Activated naive CD8-positive, alpha-beta T cell (primary cell): ENCODE measurements at regions not wholly inside any gene's neighbourhood (a gene's known extent, or its start where the extent isn't known, plus 50 kb on each side); places are given as distances from the start of the nearest gene placed in this dataset.

ENCODE experiments used
- H3K27ac Mint-ChIP-seq: one replicate; pipeline ENCODE4 v1.8.0; 2021; ENCODE audit warnings: mixed read lengths
- H3K27me3 Mint-ChIP-seq: one replicate; pipeline ENCODE4 v1.8.0; 2021; ENCODE audit warnings: mixed read lengths
- H3K36me3 Mint-ChIP-seq: one replicate; pipeline ENCODE4 v1.8.0; 2021; ENCODE audit warnings: mixed read lengths
- H3K4me1 Mint-ChIP-seq: one replicate; pipeline ENCODE4 v1.8.0; 2021; ENCODE audit warnings: low read depth, mixed read lengths
- H3K4me3 Mint-ChIP-seq: one replicate; pipeline ENCODE4 v1.8.0; 2021; ENCODE audit warnings: mild to moderate bottlenecking, mixed read lengths
- H3K9me3 Mint-ChIP-seq: one replicate; pipeline ENCODE4 v1.8.0; 2021; ENCODE audit warnings: low read depth, mixed read lengths

DNA sequence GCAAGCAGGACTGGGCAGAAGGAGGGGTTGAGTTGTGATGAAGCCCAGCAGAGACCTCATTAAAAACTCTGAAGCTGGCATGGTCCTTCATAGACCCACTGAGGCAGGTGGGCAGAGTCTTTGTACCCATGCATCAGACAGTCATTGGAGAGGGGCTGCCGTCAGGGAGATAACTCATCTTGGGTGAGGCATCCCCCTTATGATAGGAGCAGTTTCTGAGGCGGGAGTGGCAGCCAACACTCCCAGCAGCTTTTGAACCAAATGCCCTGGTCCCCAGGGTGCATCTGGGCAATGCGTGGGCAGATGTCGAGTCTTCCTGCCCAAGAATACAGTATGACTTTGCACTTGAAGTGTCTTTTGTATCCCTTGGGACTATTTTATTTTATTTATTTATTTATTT is 68.1 kb downstream of the HTR5A start:
- Mint-ChIP-seq H3K9me3 (peaks cover 3% of the 10 kb centered on the region), H3K36me3 (no peaks in the 10 kb centered on the region), H3K4me1 (no peaks in the 10 kb centered on the region), H3K4me3 (no peak overlapping the region), H3K27ac (no peak overlapping the region), H3K27me3 (peaks cover 16% of the 10 kb centered on the region)

DNA sequence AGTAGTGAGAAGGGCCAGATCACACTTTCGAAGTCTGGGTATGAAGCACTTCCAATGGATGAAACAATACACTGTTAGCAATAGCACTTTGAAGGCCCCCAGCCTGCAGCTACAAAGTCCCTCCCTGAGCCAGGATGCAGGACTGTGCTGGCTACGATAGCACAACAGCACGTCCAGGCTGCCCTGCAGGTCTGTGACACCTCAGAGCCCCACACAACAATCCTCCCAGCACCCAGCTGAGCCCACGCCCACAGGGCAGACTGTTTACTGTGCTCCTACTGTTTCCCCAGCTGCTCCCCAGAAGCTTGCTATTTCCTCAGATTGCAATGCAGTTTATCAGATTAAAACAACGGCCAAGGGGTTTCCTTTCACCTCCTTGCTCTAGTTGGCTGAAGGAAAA is 71.4 kb downstream of the HTR5A start:
- no peak overlapping the region for H3K4me3 Mint-ChIP-seq
- no peaks in the 10 kb centered on the region for H3K36me3 Mint-ChIP-seq
- peaks cover 18% of the 10 kb centered on the region for H3K27me3 Mint-ChIP-seq
- no peak overlapping the region for H3K27ac Mint-ChIP-seq
- no peaks in the 10 kb centered on the region for H3K4me1 Mint-ChIP-seq
- peaks cover 3% of the 10 kb centered on the region for H3K9me3 Mint-ChIP-seq

DNA sequence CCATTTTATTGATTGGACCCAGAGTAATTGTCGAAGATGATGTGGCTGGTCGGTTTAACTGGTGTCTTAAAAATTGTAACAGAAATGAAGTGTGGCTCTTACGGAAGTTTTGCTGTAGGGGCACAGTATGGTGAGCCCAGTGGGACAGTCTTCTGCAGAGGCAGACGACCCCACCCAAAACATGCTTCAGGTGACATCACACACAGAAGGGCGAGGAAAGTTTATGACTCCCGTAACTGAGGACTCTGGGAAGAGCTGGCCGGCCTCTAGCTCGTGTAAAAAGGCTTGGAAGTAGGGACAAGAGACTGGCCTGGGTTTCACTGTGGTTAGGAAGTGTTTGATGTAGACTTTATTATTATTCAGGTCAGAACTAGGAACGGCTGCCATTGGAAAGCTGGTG is 73.3 kb downstream of the HTR5A start:
- no peak overlapping the region for H3K27ac Mint-ChIP-seq
- no peak overlapping the region for H3K4me3 Mint-ChIP-seq
- H3K9me3 Mint-ChIP-seq = no peaks in the 10 kb centered on the region
- H3K27me3 Mint-ChIP-seq = peaks cover 19% of the 10 kb centered on the region
- peaks cover 2% of the 10 kb centered on the region for H3K4me1 Mint-ChIP-seq
- no peaks in the 10 kb centered on the region for H3K36me3 Mint-ChIP-seq

DNA sequence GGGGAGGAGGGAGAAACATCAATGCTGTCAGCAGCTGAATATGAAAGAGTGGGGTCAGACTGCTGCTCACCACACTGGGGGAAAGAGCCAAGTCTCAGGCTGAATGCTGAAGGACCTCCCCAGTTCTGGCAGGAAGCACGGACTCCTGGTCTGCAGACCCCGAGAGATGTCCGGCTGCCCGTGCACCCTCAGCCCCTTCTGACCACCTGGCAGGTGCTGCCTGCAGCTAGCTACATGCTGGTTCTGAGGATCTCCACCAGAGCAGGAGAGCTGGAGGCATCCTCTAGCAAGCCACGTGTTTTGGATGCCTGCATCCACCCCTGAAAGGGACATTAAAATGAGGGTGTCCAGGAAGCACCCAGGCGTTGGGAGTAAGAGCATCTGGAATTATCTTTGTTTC is 74.2 kb downstream of the HTR5A start:
- no peaks in the 10 kb centered on the region for H3K36me3 Mint-ChIP-seq
- peaks cover 15% of the 10 kb centered on the region for H3K27me3 Mint-ChIP-seq
- H3K4me1 Mint-ChIP-seq = peaks cover 2% of the 10 kb centered on the region
- no peak overlapping the region for H3K4me3 Mint-ChIP-seq
- H3K27ac Mint-ChIP-seq = no peak overlapping the region
- H3K9me3 Mint-ChIP-seq = no peaks in the 10 kb centered on the region

DNA sequence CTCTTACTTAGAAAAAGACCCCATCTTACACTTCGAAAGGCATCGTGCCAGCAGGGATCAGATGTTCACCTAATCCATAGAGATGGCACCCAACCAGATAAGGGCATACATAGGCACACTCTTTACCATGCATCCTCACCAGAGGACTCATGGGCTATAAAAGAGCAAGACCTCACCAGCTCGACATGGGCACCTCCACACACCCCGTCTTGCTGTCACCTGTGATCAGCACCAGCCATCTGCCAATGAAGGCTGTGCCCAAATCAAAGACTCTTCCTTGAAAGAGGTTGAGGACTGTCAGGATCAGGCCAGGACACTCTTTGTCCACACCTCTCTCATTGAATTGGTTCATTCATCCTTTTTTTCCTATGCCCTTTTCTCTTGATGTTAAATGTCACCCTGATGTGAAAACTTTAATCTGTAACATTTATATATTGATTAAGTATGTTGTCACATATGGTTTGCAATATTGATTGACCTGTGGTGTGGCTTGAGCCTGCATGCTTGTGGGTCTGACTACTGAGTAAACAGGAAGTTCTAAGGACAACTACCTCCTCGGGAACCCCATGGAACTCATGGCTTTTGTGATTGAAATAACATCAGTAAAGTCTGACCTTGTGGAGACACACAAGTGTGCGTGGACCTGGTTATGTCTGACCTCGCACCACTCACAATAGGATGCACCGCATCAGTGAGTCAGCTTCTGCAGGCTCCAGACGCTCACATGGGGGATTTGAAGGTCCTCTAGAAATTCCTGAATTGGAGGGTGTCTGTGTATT is 75.5 kb downstream of the HTR5A start:
- H3K27ac Mint-ChIP-seq = no peak overlapping the region
- H3K4me1 Mint-ChIP-seq = peaks cover 2% of the 10 kb centered on the region

DNA sequence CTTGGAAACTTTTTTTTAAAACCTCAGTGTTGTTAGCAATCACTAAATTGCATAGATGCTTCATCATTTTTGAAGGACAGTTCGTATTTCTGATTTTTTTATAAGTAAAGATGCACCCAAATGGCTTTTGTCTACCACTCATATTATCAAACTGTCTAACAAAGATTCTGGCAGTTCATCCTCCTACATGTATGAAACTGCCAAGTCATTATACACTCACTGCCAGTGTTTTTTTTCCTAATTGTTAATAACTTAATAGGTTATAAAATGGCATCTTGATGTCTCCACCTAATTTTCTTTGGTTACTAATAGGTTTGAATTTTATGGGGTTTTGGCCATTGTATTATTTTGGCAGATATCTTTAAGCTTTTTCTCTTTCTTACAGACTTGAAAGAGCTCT is 77.0 kb downstream of the HTR5A start:
- Mint-ChIP-seq H3K27ac (no peak overlapping the region), H3K4me3 (no peak overlapping the region), H3K36me3 (no peaks in the 10 kb centered on the region), H3K9me3 (peaks cover 7% of the 10 kb centered on the region), H3K4me1 (peaks cover 2% of the 10 kb centered on the region), H3K27me3 (peaks cover 7% of the 10 kb centered on the region)

More for the DNA sequence above, 75.5 kb downstream of the HTR5A start:
- Mint-ChIP-seq H3K36me3 (no peaks in the 10 kb centered on the region), H3K9me3 (no peaks in the 10 kb centered on the region), H3K4me3 (no peak overlapping the region), H3K27me3 (peaks cover 15% of the 10 kb centered on the region)

DNA sequence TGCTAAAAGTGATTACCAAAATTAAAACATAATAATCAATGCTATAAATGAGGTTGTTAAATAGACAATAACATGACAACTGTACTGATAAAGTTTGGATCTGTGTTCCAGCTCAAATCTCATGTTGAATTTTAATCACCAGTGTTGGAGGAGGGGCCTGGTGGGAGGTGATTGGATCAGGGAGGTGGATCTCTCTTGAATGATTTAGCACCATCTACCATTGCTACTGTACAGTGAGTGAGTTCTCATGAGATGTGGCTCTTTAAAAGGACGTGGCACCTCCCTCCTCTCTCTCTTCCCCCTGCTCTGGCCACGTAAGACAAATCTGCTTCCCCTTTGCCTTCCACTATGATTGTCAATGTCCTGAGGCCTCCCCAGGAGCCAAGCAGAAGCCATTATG is 77.5 kb downstream of the HTR5A start:
- peaks cover 2% of the 10 kb centered on the region for H3K4me1 Mint-ChIP-seq
- peaks cover 7% of the 10 kb centered on the region for H3K27me3 Mint-ChIP-seq
- no peak overlapping the region for H3K4me3 Mint-ChIP-seq
- peaks cover 7% of the 10 kb centered on the region for H3K9me3 Mint-ChIP-seq
- H3K36me3 Mint-ChIP-seq = no peaks in the 10 kb centered on the region
- no peak overlapping the region for H3K27ac Mint-ChIP-seq

DNA sequence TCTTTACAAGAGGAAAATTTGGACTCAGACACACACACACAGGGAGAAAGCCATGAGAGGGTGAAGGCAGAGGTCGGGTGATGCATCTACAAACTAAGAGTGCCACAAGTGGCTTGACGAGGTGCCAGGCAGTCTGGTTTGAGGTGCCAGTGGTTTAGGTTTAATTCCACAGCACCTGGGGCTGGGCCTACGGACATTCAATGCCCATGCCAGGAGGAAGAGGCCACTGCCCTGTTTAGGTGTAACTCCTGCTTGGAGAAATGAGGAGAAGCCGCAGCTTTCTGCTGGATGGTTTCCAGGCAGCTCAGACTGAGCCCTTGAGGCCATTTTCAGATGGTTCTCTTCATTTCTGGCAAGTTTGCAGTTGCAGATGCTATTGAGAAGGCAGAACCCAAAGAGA is 83.6 kb downstream of the HTR5A start:
- Mint-ChIP-seq H3K27me3 (peaks cover 13% of the 10 kb centered on the region), H3K4me1 (no peaks in the 10 kb centered on the region), H3K27ac (no peak overlapping the region), H3K4me3 (no peak overlapping the region), H3K9me3 (peaks cover 7% of the 10 kb centered on the region), H3K36me3 (no peaks in the 10 kb centered on the region)

DNA sequence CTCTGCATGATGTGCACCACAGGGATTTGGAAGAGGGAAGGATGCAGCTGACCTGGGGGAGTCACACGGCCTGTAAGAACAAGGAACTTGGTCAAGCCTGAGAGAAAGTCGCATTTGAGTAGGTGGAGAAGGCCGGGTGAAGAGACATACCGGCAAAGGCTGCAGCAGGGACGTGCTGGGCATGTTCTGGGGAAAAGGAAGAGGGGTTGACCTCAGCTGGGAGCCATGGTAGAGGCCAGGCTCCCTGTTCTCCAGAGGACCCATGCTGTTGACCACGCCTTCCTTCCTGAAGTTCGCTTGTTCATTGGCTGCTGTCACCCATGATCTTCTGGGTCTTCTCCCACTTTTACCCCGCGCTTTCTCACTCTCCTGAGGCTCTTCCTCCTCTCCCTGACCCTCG is 84.5 kb downstream of the HTR5A start:
- Mint-ChIP-seq H3K9me3 (peaks cover 7% of the 10 kb centered on the region), H3K27me3 (peaks cover 13% of the 10 kb centered on the region), H3K27ac (no peak overlapping the region), H3K4me1 (no peaks in the 10 kb centered on the region), H3K36me3 (no peaks in the 10 kb centered on the region), H3K4me3 (no peak overlapping the region)

DNA sequence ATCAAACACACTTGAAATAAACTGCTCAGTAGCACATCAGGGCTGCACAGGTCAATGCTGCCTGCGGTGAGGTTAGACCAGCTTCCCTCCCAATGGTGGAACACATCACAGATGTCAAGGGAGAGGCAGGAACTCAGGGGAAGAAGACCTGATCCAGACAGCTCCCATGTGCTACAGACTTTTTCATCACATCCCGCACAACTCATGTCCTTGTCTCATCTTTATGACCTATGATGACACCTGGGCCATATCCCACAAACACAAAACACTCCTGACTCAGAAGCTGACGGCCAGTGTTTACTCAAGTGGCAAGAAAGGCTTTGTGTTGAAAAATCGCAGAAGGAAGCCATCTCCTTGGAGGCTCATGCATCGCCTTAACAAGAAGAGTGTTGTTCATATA is 91.6 kb downstream of the HTR5A start:
- peaks cover 6% of the 10 kb centered on the region for H3K27me3 Mint-ChIP-seq
- no peaks in the 10 kb centered on the region for H3K4me1 Mint-ChIP-seq
- H3K9me3 Mint-ChIP-seq = no peaks in the 10 kb centered on the region
- no peaks in the 10 kb centered on the region for H3K36me3 Mint-ChIP-seq
- H3K27ac Mint-ChIP-seq = no peak overlapping the region
- H3K4me3 Mint-ChIP-seq = no peak overlapping the region

DNA sequence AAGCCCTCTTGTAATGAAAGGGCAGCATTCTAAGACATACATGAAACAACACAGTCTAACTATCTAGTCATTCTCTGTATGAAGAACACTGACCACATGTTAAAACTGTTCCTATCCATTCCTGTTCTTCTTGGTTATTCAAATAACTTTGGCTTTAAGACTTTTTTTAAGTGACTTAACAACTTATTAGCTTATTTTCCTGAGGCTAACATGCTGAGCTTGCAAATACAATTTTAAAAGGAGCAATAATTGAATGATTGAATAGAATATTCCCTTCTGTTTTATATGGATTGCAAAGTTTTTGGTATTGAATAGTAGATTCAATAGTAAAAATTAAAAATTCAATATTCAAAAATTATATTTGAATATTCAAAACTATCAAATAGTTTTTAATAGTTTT is 92.3 kb downstream of the HTR5A start:
- no peaks in the 10 kb centered on the region for H3K4me1 Mint-ChIP-seq
- H3K36me3 Mint-ChIP-seq = no peaks in the 10 kb centered on the region
- no peak overlapping the region for H3K27ac Mint-ChIP-seq
- no peak overlapping the region for H3K4me3 Mint-ChIP-seq
- peaks cover 6% of the 10 kb centered on the region for H3K27me3 Mint-ChIP-seq
- H3K9me3 Mint-ChIP-seq = no peaks in the 10 kb centered on the region

DNA sequence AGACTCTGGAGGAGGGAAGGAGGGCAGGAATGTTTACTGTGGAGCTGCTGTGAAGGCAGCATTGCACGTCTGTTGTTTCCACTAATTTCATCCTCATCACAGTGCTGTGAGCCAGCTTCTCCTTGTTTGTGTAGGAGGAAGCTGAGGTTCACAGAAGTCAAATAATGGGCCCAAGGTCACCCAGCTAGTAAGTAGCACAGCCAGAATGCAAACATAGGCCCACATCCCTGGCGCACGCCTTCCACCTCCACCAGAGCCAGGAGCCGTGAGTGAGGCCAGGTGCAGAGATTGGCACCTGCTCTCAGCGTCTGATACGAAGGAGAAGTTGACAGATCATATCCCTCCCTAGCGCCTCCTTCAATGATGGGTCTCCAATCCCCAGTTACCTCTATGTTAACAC is 93.6 kb downstream of the HTR5A start:
- no peaks in the 10 kb centered on the region for H3K4me1 Mint-ChIP-seq
- no peaks in the 10 kb centered on the region for H3K9me3 Mint-ChIP-seq
- no peaks in the 10 kb centered on the region for H3K36me3 Mint-ChIP-seq
- H3K27ac Mint-ChIP-seq = no peak overlapping the region
- H3K27me3 Mint-ChIP-seq = peaks cover 8% of the 10 kb centered on the region
- no peak overlapping the region for H3K4me3 Mint-ChIP-seq

DNA sequence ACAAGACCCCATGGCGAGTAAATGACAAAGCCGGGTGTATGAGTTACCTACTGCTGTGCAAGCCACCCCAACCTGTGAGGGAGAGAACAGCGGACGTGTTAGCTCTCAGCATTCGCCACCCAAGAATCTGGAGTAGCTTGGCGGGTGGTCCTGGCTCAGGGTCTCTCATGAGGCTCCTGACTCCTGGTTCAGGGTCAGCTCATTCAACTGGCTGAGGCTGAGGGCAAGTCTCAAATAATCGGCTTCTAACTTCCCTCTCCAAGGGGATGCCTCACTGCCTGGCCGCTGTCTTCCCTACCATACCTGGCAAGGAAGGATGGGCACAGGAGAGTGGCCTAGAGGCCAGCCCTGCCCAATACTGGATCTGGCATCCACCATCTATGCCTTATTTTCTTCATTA is 94.2 kb downstream of the HTR5A start:
- no peaks in the 10 kb centered on the region for H3K9me3 Mint-ChIP-seq
- H3K27ac Mint-ChIP-seq = no peak overlapping the region
- H3K27me3 Mint-ChIP-seq = peaks cover 8% of the 10 kb centered on the region

DNA sequence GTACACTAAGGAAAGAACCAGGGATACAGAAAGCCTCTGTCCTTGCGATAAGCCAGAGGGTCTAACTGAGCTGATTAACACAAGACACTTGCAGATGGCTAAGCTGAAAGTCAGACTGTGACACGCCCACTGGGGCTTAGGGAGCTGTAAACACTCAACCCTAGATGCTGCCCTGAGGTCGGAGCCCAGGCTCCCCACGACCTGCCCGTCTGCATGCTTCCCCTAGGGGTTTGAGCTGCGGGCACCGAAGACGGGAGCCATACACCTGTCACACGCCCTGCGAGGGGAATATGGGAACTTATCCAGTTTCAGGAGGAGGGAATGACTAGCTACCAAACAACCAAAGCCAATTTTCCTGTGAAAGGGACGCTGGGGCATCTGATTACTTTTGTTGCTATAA is 96.0 kb downstream of the HTR5A start:
- H3K27ac Mint-ChIP-seq = no peak overlapping the region
- H3K27me3 Mint-ChIP-seq = peaks cover 7% of the 10 kb centered on the region
- no peaks in the 10 kb centered on the region for H3K4me1 Mint-ChIP-seq
- no peak overlapping the region for H3K4me3 Mint-ChIP-seq
- H3K9me3 Mint-ChIP-seq = no peaks in the 10 kb centered on the region
- H3K36me3 Mint-ChIP-seq = no peaks in the 10 kb centered on the region

More for the DNA sequence above, 94.2 kb downstream of the HTR5A start:
- Mint-ChIP-seq H3K4me3 (no peak overlapping the region), H3K36me3 (no peaks in the 10 kb centered on the region), H3K4me1 (no peaks in the 10 kb centered on the region)

DNA sequence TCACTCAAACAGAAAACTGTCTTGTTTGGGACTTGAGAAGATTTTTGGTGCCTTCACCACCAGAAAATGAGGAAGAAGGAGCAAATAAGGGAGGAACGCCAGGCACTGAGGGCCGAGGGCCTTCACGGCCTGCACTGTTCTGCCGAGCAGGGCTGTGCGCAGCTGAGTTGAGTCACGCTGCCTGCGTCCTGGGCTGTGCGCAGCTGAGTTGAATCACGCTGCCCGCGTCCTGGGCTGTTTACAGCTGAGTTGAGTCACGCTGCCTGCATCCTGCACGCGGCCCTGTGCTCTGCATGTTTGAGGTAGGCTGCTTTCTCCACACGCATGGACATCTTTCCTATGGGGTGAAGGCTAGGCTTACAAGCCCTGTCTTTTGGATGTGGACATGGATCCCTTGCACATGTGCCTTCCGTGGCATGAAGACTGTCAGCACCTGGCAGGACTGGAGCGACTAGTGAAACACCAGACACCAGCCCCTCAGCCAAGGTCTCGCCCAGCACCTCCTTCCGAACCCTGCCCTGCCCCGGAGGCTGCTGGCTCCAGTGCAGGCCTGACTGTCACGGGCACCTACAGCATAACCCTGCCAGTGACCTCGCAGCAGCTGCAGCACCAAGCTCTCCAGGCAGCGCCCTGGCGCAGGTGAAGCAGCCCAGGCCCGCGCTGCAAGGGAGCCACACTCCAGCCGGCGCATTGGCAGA is 96.7 kb downstream of the HTR5A start:
- H3K4me1 Mint-ChIP-seq = no peaks in the 10 kb centered on the region
- H3K36me3 Mint-ChIP-seq = no peaks in the 10 kb centered on the region
- peaks cover 6% of the 10 kb centered on the region for H3K27me3 Mint-ChIP-seq
- H3K9me3 Mint-ChIP-seq = no peaks in the 10 kb centered on the region
- H3K27ac Mint-ChIP-seq = no peak overlapping the region
- H3K4me3 Mint-ChIP-seq = no peak overlapping the region
